ENCODE measurements at regions not wholly inside any gene's neighbourhood (a gene's known extent, or its start where the extent isn't known, plus 50 kb on each side); places are given as distances from the start of the nearest gene placed in this dataset.

DNA sequence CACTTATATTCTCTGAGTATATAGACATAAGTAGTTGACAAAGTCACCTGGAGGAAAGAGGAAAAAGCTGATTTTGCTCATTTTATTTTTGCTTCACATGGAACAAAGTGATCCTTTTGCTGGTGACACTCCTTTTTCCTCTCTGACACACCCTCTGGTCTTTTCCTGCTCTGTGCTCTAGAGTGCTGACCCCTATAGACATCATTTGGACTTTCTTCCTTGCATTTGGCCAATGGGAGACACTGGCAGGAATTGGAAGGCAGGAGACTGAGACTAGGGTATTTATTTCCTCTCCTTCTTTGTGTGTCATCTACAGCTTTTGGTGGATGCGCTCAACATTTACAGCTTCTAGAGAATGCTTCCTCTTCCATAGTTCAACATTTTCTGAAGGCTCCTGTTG is 1078.1 kb downstream of the SORCS1 start:
- no peaks in the 10 kb centered on the region for H3K36me3 ChIP-seq (ENCODE audit: control insufficient read depth in 4 of 4, insufficient read depth in 4 of 4, low read length in 4 of 4)
- DNase-seq (no peak), ATAC-seq (ENCODE audit: insufficient read depth, low FRiP score) (no peak)
- H3K4me3 ChIP-seq, result no peak overlapping the region
- TF ChIP-seq, protein P1, sequence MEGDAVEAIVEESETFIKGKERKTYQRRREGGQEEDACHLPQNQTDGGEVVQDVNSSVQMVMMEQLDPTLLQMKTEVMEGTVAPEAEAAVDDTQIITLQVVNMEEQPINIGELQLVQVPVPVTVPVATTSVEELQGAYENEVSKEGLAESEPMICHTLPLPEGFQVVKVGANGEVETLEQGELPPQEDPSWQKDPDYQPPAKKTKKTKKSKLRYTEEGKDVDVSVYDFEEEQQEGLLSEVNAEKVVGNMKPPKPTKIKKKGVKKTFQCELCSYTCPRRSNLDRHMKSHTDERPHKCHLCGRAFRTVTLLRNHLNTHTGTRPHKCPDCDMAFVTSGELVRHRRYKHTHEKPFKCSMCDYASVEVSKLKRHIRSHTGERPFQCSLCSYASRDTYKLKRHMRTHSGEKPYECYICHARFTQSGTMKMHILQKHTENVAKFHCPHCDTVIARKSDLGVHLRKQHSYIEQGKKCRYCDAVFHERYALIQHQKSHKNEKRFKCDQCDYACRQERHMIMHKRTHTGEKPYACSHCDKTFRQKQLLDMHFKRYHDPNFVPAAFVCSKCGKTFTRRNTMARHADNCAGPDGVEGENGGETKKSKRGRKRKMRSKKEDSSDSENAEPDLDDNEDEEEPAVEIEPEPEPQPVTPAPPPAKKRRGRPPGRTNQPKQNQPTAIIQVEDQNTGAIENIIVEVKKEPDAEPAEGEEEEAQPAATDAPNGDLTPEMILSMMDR (IDR thresholded peaks at IDR 0.05; ENCODE audit: control extremely low read depth, extremely low read depth), result no peak
- no peaks in the 10 kb centered on the region for H3K9me3 ChIP-seq (ENCODE audit: control insufficient read depth in 4 of 4, insufficient read depth in 3 of 4, low read length in 3 of 4)
- 92 to 93% methylated on average over 1 of the region's 1 CpG for WGBS, 2 donors
- H3K27me3 ChIP-seq (ENCODE audit: control insufficient read depth in 3 of 3, insufficient read depth in 3 of 3, low read length in 2 of 3), result no peaks in the 10 kb centered on the region
- H3K4me1 ChIP-seq (ENCODE audit: control insufficient read depth in 5 of 5, insufficient read depth in 5 of 5, low read length in 5 of 5), result no peaks in the 10 kb centered on the region
- H3K27ac ChIP-seq (ENCODE audit: low read depth in 1 of 2, low read length in 1 of 2), result no peak overlapping the region
- no peak overlapping the region for H3K9ac ChIP-seq (ENCODE audit: insufficient read depth in 1 of 2, low read length in 2 of 2)

- H3K4me3 ChIP-seq, result no peak overlapping the region
- H3K4me1 ChIP-seq (ENCODE audit: control insufficient read depth in 5 of 5, insufficient read depth in 5 of 5, low read length in 5 of 5), result no peaks in the 10 kb centered on the region
- ATAC-seq (ENCODE audit: insufficient read depth, low FRiP score), result no peak
- H3K9me3 ChIP-seq (ENCODE audit: control insufficient read depth in 4 of 4, insufficient read depth in 3 of 4, low read length in 3 of 4), result no peaks in the 10 kb centered on the region
- H3K36me3 ChIP-seq (ENCODE audit: control insufficient read depth in 4 of 4, insufficient read depth in 4 of 4, low read length in 4 of 4), result no peaks in the 10 kb centered on the region
- TF ChIP-seq, protein P1 (IDR thresholded peaks at IDR 0.05; ENCODE audit: control extremely low read depth, extremely low read depth), result no peak
- 77 to 87% methylated on average over 2 of the region's 2 CpGs for WGBS, 2 donors
- no peak overlapping the region for H3K9ac ChIP-seq (ENCODE audit: insufficient read depth in 1 of 2, low read length in 2 of 2)
- H3K27me3 ChIP-seq (ENCODE audit: control insufficient read depth in 3 of 3, insufficient read depth in 3 of 3, low read length in 2 of 3), result no peaks in the 10 kb centered on the region
- DNase-seq, result no peak
- no peak overlapping the region for H3K27ac ChIP-seq (ENCODE audit: low read depth in 1 of 2, low read length in 1 of 2)
Observed at GRCh38 chr10:106083572-106083971, 1080.9 kb downstream of the SORCS1 start.

GRCh38 chr10:106082865-106083264 is 1081.6 kb downstream of the SORCS1 start:
- no peaks in the 10 kb centered on the region for H3K27me3 ChIP-seq (ENCODE audit: control insufficient read depth in 3 of 3, insufficient read depth in 3 of 3, low read length in 2 of 3)
- no peak overlapping the region for H3K9ac ChIP-seq (ENCODE audit: insufficient read depth in 1 of 2, low read length in 2 of 2)
- TF ChIP-seq, protein P1 (IDR thresholded peaks at IDR 0.05; ENCODE audit: control extremely low read depth, extremely low read depth), result no peak
- H3K4me3 ChIP-seq, result no peak overlapping the region
- no peaks in the 10 kb centered on the region for H3K4me1 ChIP-seq (ENCODE audit: control insufficient read depth in 5 of 5, insufficient read depth in 5 of 5, low read length in 5 of 5)
- no peak for DNase-seq
- no peak for ATAC-seq (ENCODE audit: insufficient read depth, low FRiP score)
- H3K9me3 ChIP-seq (ENCODE audit: control insufficient read depth in 4 of 4, insufficient read depth in 3 of 4, low read length in 3 of 4), result no peaks in the 10 kb centered on the region
- WGBS, 2 donors, result 85% methylated on average over 3 of the region's 3 CpGs
- no peaks in the 10 kb centered on the region for H3K36me3 ChIP-seq (ENCODE audit: control insufficient read depth in 4 of 4, insufficient read depth in 4 of 4, low read length in 4 of 4)
- no peak overlapping the region for H3K27ac ChIP-seq (ENCODE audit: low read depth in 1 of 2, low read length in 1 of 2)

- Histone ChIP-seq H3K27me3 (ENCODE audit: control insufficient read depth in 3 of 3, insufficient read depth in 3 of 3, low read length in 2 of 3) (no peaks in the 10 kb centered on the region), H3K27ac (ENCODE audit: low read depth in 1 of 2, low read length in 1 of 2) (no peak overlapping the region), H3K9ac (ENCODE audit: insufficient read depth in 1 of 2, low read length in 2 of 2) (no peak overlapping the region), H3K4me1 (ENCODE audit: control insufficient read depth in 5 of 5, insufficient read depth in 5 of 5, low read length in 5 of 5) (no peaks in the 10 kb centered on the region), H3K9me3 (ENCODE audit: control insufficient read depth in 4 of 4, insufficient read depth in 3 of 4, low read length in 3 of 4) (no peaks in the 10 kb centered on the region), H3K4me3 (no peak overlapping the region), H3K36me3 (ENCODE audit: control insufficient read depth in 4 of 4, insufficient read depth in 4 of 4, low read length in 4 of 4) (no peaks in the 10 kb centered on the region)
- DNase-seq, result no peak
- ATAC-seq (ENCODE audit: insufficient read depth, low FRiP score), result no peak
- TF ChIP-seq, protein P1 (IDR thresholded peaks at IDR 0.05; ENCODE audit: control extremely low read depth, extremely low read depth), result no peak
- 72 to 77% methylated on average over 9 of the region's 9 CpGs for WGBS, 2 donors
Observed at GRCh38 chr10:106078895-106079576, 1085.5 kb downstream of the SORCS1 start.

Data from lung (tissue), 11 donors.